AG09319 (cell line): ENCODE measurements at regions not wholly inside any gene's neighbourhood (a gene's known extent, or its start where the extent isn't known, plus 50 kb on each side); places are given as distances from the start of the nearest gene placed in this dataset.
"Not testable (repeated sequence)": the region's sequence is repeated elsewhere in the genome, so short reads cannot be mapped to it uniquely, and the experiment has no call there.

Source experiments
- DNase-seq: peaks from one replicate; pipeline ENCODE4 v3.0.0-alpha.2; 2010; ENCODE audit warnings: low read depth; ENCODE audit errors: extremely low read depth
- TF ChIP-seq, protein P1 (sequence below): IDR thresholded peaks from 2 replicates; pipeline ENCODE4 v1.5.1; 2011; ENCODE audit warnings: low read depth, mild to moderate bottlenecking, inconsistent platforms, low read length, moderate library complexity

GRCh38 chr6:8852332-8852731 lies 417.0 kb upstream of the SLC35B3 start:
- DNase-seq = no peak
- TF ChIP-seq, protein P1, sequence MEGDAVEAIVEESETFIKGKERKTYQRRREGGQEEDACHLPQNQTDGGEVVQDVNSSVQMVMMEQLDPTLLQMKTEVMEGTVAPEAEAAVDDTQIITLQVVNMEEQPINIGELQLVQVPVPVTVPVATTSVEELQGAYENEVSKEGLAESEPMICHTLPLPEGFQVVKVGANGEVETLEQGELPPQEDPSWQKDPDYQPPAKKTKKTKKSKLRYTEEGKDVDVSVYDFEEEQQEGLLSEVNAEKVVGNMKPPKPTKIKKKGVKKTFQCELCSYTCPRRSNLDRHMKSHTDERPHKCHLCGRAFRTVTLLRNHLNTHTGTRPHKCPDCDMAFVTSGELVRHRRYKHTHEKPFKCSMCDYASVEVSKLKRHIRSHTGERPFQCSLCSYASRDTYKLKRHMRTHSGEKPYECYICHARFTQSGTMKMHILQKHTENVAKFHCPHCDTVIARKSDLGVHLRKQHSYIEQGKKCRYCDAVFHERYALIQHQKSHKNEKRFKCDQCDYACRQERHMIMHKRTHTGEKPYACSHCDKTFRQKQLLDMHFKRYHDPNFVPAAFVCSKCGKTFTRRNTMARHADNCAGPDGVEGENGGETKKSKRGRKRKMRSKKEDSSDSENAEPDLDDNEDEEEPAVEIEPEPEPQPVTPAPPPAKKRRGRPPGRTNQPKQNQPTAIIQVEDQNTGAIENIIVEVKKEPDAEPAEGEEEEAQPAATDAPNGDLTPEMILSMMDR = no peak

- DNase-seq = not testable (repeated sequence)
Measured at GRCh38 chr6:8846680-8847079, 411.3 kb upstream of the SLC35B3 start.

DNA sequence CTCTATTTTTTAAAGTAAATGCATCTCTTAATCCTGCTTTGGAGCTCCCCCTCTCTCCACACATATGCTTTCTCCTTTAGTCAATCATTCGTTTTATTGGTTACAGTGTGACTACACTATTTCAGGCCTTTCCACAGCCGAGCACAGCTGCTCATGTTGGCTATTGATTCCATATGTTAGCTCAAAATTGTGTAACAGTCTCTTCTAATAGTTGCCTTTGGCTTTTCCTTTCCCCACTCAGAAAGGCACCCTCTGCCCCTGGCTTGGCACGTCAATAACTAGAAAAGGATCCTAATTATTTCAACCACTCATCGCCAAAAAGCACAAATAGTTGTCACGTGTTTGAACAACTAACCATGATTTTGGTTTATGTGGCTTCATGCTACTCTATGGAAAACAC lies 410.3 kb upstream of the SLC35B3 start:
- TF ChIP-seq, protein P1 = no peak
- no peak for DNase-seq

DNA sequence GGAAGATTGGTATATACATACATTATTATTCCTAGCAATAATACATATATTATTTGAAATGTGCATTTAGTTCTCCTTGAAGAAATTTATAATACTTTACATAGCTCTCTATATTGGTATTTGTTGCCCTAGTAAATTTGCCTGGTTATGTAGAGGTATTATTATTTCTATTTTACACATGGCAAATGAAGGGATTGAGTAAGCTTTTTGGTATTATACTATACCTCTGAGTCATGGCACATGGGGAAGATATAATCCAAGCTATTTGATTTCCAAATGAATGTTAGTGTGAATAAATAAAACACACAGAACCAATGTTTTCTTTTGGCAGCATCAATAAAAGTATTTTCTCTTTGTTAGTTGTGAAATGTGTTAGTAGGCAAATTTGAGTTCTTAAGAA lies 409.6 kb upstream of the SLC35B3 start:
- TF ChIP-seq, protein P1 = no peak
- DNase-seq = no peak

- DNase-seq = no peak
- TF ChIP-seq, protein P1 = no peak
Measured at GRCh38 chr6:8839626-8840025, 404.3 kb upstream of the SLC35B3 start.

- TF ChIP-seq, protein P1 = no peak
- DNase-seq = no peak
Measured at GRCh38 chr6:8837343-8837742, 402.0 kb upstream of the SLC35B3 start.

GRCh38 chr6:8832695-8833094 lies 397.4 kb upstream of the SLC35B3 start:
- DNase-seq = not testable (repeated sequence)

DNA sequence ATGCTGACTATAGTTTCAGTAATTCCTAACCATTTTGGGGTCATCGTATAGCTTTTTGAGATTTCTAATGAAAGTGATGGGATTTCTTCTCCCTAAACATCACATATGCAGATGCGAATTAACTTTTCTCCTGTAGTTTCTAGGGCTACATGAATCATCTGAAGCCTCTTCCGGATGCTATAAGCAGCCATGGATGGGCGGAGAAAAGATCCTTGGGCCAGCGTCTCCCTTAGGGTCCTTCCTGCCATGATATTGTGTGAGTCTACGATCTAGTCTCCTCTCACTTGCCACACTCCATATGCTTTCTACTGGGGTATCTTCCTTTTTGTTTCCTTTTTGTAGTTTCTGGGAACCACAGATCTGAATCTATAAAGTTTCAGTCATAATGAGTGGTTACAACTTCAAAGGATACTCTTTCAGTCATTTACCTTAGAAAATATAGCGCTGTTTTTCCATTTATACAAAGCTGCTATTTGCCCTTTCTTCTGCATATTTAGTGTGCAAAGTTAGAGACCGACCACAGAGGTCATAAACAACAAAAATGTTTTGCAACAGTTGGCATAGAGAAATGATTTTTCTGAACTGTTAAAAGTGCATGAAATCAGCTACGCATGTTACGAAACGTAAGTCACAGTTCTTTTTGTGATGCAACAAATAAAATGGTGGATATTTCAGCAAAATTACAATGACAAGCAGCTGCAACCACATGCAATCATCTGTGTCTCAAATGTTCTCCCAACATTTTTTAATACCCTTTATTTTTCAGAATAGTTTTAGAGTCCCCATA lies 396.2 kb upstream of the SLC35B3 start:
- DNase-seq = no peak
- TF ChIP-seq, protein P1 = no peak
